Small intestine (tissue), 7 donors: ENCODE measurements at regions not wholly inside any gene's neighbourhood (a gene's known extent, or its start where the extent isn't known, plus 50 kb on each side); places are given as distances from the start of the nearest gene placed in this dataset.
"Not testable (repeated sequence)": the region's sequence is repeated elsewhere in the genome, so short reads cannot be mapped to it uniquely, and the experiment has no call there.

Experiments
- DNase-seq, 2 donors: peaks; one replicate each; pipeline versions ENCODE4 v3.0.0 to v3.0.0-alpha.2; 2013
- FAIRE-seq: peaks from 2 replicates; lab custom pipeline; 2012; peaks lifted over from hg19 to GRCh38; lab: Jason Lieb, UNC
- H3K27ac ChIP-seq, 3 donors: one replicate each; pipeline ENCODE4 v1.5.1; 2013; ENCODE audit warnings: low read length in 2 of 3, mild to moderate bottlenecking in 2 of 3, control low read depth in 1 of 3, inconsistent platforms in 1 of 3, low read depth in 1 of 3, moderate library complexity in 1 of 3
- H3K27me3 ChIP-seq, 3 donors: one replicate each; pipeline ENCODE4 v1.6.1; 2013; ENCODE audit warnings: low read length in 3 of 3, inconsistent platforms in 1 of 3; ENCODE audit not compliant: control insufficient read depth in 3 of 3, insufficient read depth in 3 of 3
- H3K36me3 ChIP-seq, 3 donors: one replicate each; pipeline ENCODE4 v1.6.1; 2013; ENCODE audit warnings: low read length in 3 of 3, inconsistent platforms in 1 of 3, low read depth in 1 of 3, mild to moderate bottlenecking in 1 of 3, moderate library complexity in 1 of 3; ENCODE audit not compliant: control insufficient read depth in 3 of 3, insufficient read depth in 2 of 3
- H3K4me1 ChIP-seq, 3 donors: one replicate each; pipeline ENCODE4 v1.6.1; 2013; ENCODE audit warnings: low read length in 2 of 3, inconsistent platforms in 1 of 3, low read depth in 1 of 3, mild to moderate bottlenecking in 1 of 3, moderate library complexity in 1 of 3; ENCODE audit not compliant: control insufficient read depth in 3 of 3, insufficient read depth in 2 of 3
- H3K4me3 ChIP-seq, 3 donors: one replicate each; pipeline ENCODE4 v1.5.1; 2013; ENCODE audit warnings: low read length in 3 of 3, control low read depth in 1 of 3, inconsistent platforms in 1 of 3, low read depth in 1 of 3, mild to moderate bottlenecking in 1 of 3, moderate library complexity in 1 of 3
- H3K9me3 ChIP-seq, 2 donors: one replicate each; pipeline ENCODE4 v1.6.1; 2013; ENCODE audit warnings: low read depth in 1 of 2, low read length in 1 of 2; ENCODE audit not compliant: control insufficient read depth in 2 of 2, insufficient read depth in 1 of 2
- WGBS, 3 donors: extraction: QIAGEN DNeasy Blood & Tissue Kit; methylation state at CpG; one replicate each; pipeline ENCODE4 v1.1.7; 2013; 5-methylcytosine and 5-hydroxymethylcytosine counted together
- donor health status: healthy with polysubstance abuse.
- donor health status: control.
- donor health status: control.
- donor health status: Bipolar disorder and iron deficiency.
- donor health status: healthy.

- not testable (repeated sequence) for H3K27ac ChIP-seq, H3K4me1 ChIP-seq, FAIRE-seq, H3K27me3 ChIP-seq, H3K4me3 ChIP-seq, DNase-seq, H3K36me3 ChIP-seq, H3K9me3 ChIP-seq
- WGBS, 3 donors, result 68 to 77% (median 71%) methylated on average over 4 of the region's 4 CpGs
Observed at GRCh38 chr6:163696311-163696710, 281.8 kb downstream of the QKI start.

- DNase-seq, result no peak
- Histone ChIP-seq H3K4me1 (no peaks in the 10 kb centered on the region), H3K27me3 (peaks cover 0 to 2% (median 0%) of the 10 kb centered on the region in 3 donors), H3K36me3 (no peaks in the 10 kb centered on the region), H3K9me3 (no peaks in the 10 kb centered on the region), H3K4me3 (no peak overlapping the region), H3K27ac (no peak overlapping the region)
- no peak for FAIRE-seq
- WGBS, 3 donors, result 24 to 49% (median 30%) methylated on average over 8 of the region's 8 CpGs
Observed at GRCh38 chr6:163695414-163695864, 280.9 kb downstream of the QKI start.

- Histone ChIP-seq H3K4me3 (no peak overlapping the region), H3K9me3 (no peaks in the 10 kb centered on the region), H3K27me3 (peaks cover 0 to 2% (median 0%) of the 10 kb centered on the region in 3 donors), H3K4me1 (no peaks in the 10 kb centered on the region), H3K36me3 (no peaks in the 10 kb centered on the region), H3K27ac (no peak overlapping the region)
- FAIRE-seq (no peak), DNase-seq (no peak)
- 36 to 65% (median 43%) methylated on average over 6 of the region's 6 CpGs for WGBS, 3 donors
Observed at GRCh38 chr6:163694988-163695398, 280.5 kb downstream of the QKI start.

- no peak overlapping the region for H3K4me3 ChIP-seq
- no peak for FAIRE-seq
- WGBS, 3 donors, result 90 to 94% (median 93%) methylated on average over 3 of the region's 3 CpGs
Observed at GRCh38 chr6:163694072-163694471, 279.6 kb downstream of the QKI start.

GRCh38 chr6:163691049-163691448 is 276.5 kb downstream of the QKI start:
- Histone ChIP-seq H3K4me1 (no peaks in the 10 kb centered on the region), H3K36me3 (no peaks in the 10 kb centered on the region), H3K9me3 (no peaks in the 10 kb centered on the region), H3K27me3 (peaks cover 0 to 2% (median 0%) of the 10 kb centered on the region in 3 donors), H3K4me3 (no peak overlapping the region), H3K27ac (no peak overlapping the region)
- 85 to 90% (median 87%) methylated on average over 8 of the region's 8 CpGs for whole genome bisulfite sequencing, 3 donors
- DNase-seq, result no peak
- FAIRE-seq, result no peak

More at GRCh38 chr6:163694072-163694471, 279.6 kb downstream of the QKI start:
- Histone ChIP-seq H3K4me1 (no peaks in the 10 kb centered on the region), H3K27ac (no peak overlapping the region), H3K36me3 (no peaks in the 10 kb centered on the region), H3K9me3 (no peaks in the 10 kb centered on the region), H3K27me3 (peaks cover 0 to 2% (median 0%) of the 10 kb centered on the region in 3 donors)
- DNase-seq, result no peak

- Histone ChIP-seq H3K36me3 (no peaks in the 10 kb centered on the region), H3K4me3 (no peak overlapping the region), H3K4me1 (no peaks in the 10 kb centered on the region), H3K27me3 (no peaks in the 10 kb centered on the region), H3K9me3 (no peaks in the 10 kb centered on the region), H3K27ac (no peak overlapping the region)
- 80 to 85% (median 81%) methylated on average over 6 of the region's 6 CpGs for WGBS, 3 donors
- DNase-seq, result no peak
- FAIRE-seq, result no peak
Observed at GRCh38 chr6:163688739-163689362, 274.3 kb downstream of the QKI start.

- H3K27ac ChIP-seq, result no peak overlapping the region
- H3K4me3 ChIP-seq, result no peak overlapping the region
- WGBS, 3 donors, result 85 to 93% (median 92%) methylated on average over 2 of the region's 2 CpGs
- H3K36me3 ChIP-seq, result no peaks in the 10 kb centered on the region
- FAIRE-seq (no peak), DNase-seq (no peak)
- no peaks in the 10 kb centered on the region for H3K27me3 ChIP-seq
- H3K9me3 ChIP-seq, result no peaks in the 10 kb centered on the region
- no peaks in the 10 kb centered on the region for H3K4me1 ChIP-seq
Observed at GRCh38 chr6:163687075-163687474, 272.6 kb downstream of the QKI start.

- FAIRE-seq (no peak), DNase-seq (no peak)
- no peaks in the 10 kb centered on the region for H3K9me3 ChIP-seq
- H3K4me1 ChIP-seq, result no peaks in the 10 kb centered on the region
- H3K4me3 ChIP-seq, result no peak overlapping the region
- WGBS, 3 donors, result 84 to 91% (median 85%) methylated on average over 2 of the region's 2 CpGs
- H3K27ac ChIP-seq, result no peak overlapping the region
- no peaks in the 10 kb centered on the region for H3K36me3 ChIP-seq
- H3K27me3 ChIP-seq, result no peaks in the 10 kb centered on the region
Observed at GRCh38 chr6:163686301-163686700, 271.8 kb downstream of the QKI start.
